ENCODE measurements at regions not wholly inside any gene's neighbourhood (a gene's known extent, or its start where the extent isn't known, plus 50 kb on each side); places are given as distances from the start of the nearest gene placed in this dataset.

DNA sequence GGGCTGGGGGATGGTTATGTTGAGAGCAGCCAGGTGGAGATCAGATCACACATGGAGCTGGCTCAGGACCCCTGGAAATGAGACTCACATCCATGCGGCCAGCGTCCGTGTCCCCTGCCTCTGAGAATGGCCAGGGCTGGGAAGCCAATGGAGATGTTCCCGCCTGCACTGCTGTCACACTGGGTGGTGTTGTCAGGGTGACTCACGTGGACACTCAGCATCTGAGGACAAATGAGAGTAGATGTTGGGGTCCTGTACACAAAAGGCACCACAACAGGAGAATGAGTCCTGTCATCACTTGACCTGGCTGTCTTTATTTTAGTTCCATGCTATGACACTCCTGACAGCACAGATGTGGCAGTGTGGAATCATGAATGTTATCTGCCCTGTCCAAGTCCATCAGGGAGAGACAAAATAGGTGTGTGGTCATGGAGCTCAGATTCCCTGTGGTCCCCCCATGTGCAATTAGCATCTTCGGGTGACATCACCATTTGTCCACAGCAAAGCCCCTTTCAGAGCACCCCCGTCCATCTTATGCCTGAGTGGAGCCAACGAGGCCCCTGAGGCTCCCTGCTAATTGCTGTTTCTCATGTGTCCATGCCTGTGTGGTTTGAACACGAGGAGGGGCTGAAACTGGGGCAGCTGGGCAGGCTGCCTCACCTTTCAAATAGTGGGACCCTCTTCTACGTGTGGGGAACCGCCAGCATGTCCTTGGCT lies 393.5 kb downstream of the AACS start:
- TF ChIP-seq, protein P1, sequence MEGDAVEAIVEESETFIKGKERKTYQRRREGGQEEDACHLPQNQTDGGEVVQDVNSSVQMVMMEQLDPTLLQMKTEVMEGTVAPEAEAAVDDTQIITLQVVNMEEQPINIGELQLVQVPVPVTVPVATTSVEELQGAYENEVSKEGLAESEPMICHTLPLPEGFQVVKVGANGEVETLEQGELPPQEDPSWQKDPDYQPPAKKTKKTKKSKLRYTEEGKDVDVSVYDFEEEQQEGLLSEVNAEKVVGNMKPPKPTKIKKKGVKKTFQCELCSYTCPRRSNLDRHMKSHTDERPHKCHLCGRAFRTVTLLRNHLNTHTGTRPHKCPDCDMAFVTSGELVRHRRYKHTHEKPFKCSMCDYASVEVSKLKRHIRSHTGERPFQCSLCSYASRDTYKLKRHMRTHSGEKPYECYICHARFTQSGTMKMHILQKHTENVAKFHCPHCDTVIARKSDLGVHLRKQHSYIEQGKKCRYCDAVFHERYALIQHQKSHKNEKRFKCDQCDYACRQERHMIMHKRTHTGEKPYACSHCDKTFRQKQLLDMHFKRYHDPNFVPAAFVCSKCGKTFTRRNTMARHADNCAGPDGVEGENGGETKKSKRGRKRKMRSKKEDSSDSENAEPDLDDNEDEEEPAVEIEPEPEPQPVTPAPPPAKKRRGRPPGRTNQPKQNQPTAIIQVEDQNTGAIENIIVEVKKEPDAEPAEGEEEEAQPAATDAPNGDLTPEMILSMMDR (conservative IDR thresholded peaks at IDR 0.05 in 1 of 2, IDR thresholded peaks at IDR 0.05 in 1 of 2; ENCODE audit: extremely low read depth in 1 of 2, insufficient read depth in 1 of 2, low read depth in 1 of 2, low read length in 2 of 2), result no peak
- TF ChIP-seq EZH2 (IDR thresholded peaks at IDR 0.05; ENCODE audit: borderline replicate concordance, low read length), result no peak

Measured in mammary epithelial cell (primary cell).